HL-60 (cell line): ENCODE measurements at regions not wholly inside any gene's neighbourhood (a gene's known extent, or its start where the extent isn't known, plus 50 kb on each side); places are given as distances from the start of the nearest gene placed in this dataset.

Experiments
- DNase-seq, 2 experiments: peaks; one replicate each; pipeline ENCODE4 v3.0.0-alpha.2; 2010 to 2020; ENCODE audit warnings: low read depth in 1 of 2, low spot score in 1 of 2
- H3K27ac ChIP-seq: fragments of 250-450 bp; sonication (Bioruptor Pico); replicated peaks from 2 replicates; pipeline ENCODE4 v1.5.1; 2020; ENCODE audit warnings: mild to moderate bottlenecking, moderate library complexity
- H3K27me3 ChIP-seq: fragments of 250-450 bp; sonication (Bioruptor Pico); 2 replicates; pipeline ENCODE4 v1.5.1; 2021; ENCODE audit warnings: mild to moderate bottlenecking, moderate library complexity; ENCODE audit not compliant: insufficient read depth, poor library complexity, severe bottlenecking
- H3K4me3 ChIP-seq: replicated peaks from 2 replicates; pipeline ENCODE4 v1.5.1; 2011; ENCODE audit warnings: mild to moderate bottlenecking, control low read depth, low read length; ENCODE audit not compliant: insufficient read depth
- GABPA ChIP-seq: IDR thresholded peaks from 2 replicates; pipeline ENCODE4 v1.6.1; 2012; ENCODE audit warnings: low read depth
- POLR2AphosphoS5 ChIP-seq: IDR thresholded peaks from 2 replicates; pipeline ENCODE4 v1.6.1; 2012; ENCODE audit warnings: low read depth
- SPI1 ChIP-seq: IDR thresholded peaks from 2 replicates; pipeline ENCODE4 v1.6.1; 2012; ENCODE audit warnings: low read depth, mild to moderate bottlenecking, borderline replicate concordance
- TF ChIP-seq, protein P1 (sequence below): IDR thresholded peaks from 2 replicates; pipeline ENCODE4 v1.6.1; 2012; ENCODE audit warnings: low read depth; ENCODE audit not compliant: insufficient replicate concordance
- TF ChIP-seq, protein P2 (sequence below): IDR thresholded peaks from one replicate; pipeline ENCODE4 v1.5.1; 2011; ENCODE audit warnings: low read length, control low read depth, inconsistent platforms; ENCODE audit not compliant: insufficient read depth

DNA sequence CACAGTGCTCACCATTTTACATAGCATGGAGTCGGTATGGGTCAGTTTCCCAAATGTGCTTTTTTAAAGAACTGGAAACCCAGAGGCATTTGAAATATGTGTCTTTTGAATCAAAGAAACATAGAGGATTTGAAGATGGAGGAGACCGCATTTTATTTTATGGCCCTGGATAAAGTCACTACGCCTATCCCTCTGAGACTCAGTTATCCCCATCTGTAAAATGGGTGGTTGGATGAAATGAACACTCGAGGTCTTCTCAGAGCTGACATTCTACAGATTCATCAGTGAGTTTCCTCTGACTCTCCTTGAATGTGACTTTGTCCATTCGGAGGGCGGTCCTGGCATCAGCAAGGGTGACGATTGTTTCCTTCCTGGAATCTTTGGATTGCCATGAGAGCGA, 135.1 kb downstream of the MIAT start:
- H3K4me3 ChIP-seq, result no peak overlapping the region
- H3K27me3 ChIP-seq, result no peaks in the 10 kb centered on the region
- DNase-seq, result no peak
- H3K27ac ChIP-seq, result no peak overlapping the region
- TF ChIP-seq, protein P1, sequence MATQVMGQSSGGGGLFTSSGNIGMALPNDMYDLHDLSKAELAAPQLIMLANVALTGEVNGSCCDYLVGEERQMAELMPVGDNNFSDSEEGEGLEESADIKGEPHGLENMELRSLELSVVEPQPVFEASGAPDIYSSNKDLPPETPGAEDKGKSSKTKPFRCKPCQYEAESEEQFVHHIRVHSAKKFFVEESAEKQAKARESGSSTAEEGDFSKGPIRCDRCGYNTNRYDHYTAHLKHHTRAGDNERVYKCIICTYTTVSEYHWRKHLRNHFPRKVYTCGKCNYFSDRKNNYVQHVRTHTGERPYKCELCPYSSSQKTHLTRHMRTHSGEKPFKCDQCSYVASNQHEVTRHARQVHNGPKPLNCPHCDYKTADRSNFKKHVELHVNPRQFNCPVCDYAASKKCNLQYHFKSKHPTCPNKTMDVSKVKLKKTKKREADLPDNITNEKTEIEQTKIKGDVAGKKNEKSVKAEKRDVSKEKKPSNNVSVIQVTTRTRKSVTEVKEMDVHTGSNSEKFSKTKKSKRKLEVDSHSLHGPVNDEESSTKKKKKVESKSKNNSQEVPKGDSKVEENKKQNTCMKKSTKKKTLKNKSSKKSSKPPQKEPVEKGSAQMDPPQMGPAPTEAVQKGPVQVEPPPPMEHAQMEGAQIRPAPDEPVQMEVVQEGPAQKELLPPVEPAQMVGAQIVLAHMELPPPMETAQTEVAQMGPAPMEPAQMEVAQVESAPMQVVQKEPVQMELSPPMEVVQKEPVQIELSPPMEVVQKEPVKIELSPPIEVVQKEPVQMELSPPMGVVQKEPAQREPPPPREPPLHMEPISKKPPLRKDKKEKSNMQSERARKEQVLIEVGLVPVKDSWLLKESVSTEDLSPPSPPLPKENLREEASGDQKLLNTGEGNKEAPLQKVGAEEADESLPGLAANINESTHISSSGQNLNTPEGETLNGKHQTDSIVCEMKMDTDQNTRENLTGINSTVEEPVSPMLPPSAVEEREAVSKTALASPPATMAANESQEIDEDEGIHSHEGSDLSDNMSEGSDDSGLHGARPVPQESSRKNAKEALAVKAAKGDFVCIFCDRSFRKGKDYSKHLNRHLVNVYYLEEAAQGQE, result no peak

DNA sequence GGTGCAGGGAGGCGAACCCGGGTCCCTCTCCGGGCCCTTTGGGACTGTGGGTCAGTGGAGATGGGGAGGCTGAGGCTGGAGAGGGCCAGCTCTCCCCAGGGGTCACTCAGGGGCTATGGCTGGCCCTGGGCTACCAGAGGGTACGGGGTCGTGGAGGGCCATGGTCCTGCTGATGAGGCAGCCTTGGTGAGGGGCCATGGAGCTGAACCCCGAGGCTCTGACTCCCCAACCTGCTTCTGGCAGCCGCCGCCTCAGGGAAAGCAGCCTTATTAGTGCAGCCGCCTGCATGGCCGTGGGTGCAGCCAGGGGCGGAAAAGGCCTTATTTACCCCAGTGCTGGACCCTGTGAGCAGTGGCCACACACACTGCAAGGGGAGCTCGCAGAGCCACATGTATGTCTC, 139.4 kb downstream of the MIAT start:
- H3K4me3 ChIP-seq, result no peak overlapping the region
- H3K27me3 ChIP-seq, result no peaks in the 10 kb centered on the region
- no peak for DNase-seq
- TF ChIP-seq, protein P1, result no peak
- TF ChIP-seq, protein P2, sequence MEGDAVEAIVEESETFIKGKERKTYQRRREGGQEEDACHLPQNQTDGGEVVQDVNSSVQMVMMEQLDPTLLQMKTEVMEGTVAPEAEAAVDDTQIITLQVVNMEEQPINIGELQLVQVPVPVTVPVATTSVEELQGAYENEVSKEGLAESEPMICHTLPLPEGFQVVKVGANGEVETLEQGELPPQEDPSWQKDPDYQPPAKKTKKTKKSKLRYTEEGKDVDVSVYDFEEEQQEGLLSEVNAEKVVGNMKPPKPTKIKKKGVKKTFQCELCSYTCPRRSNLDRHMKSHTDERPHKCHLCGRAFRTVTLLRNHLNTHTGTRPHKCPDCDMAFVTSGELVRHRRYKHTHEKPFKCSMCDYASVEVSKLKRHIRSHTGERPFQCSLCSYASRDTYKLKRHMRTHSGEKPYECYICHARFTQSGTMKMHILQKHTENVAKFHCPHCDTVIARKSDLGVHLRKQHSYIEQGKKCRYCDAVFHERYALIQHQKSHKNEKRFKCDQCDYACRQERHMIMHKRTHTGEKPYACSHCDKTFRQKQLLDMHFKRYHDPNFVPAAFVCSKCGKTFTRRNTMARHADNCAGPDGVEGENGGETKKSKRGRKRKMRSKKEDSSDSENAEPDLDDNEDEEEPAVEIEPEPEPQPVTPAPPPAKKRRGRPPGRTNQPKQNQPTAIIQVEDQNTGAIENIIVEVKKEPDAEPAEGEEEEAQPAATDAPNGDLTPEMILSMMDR, result no peak
- no peak for TF ChIP-seq GABPA
- no peak for TF ChIP-seq POLR2AphosphoS5
- no peak for TF ChIP-seq SPI1
- no peak overlapping the region for H3K27ac ChIP-seq

DNA sequence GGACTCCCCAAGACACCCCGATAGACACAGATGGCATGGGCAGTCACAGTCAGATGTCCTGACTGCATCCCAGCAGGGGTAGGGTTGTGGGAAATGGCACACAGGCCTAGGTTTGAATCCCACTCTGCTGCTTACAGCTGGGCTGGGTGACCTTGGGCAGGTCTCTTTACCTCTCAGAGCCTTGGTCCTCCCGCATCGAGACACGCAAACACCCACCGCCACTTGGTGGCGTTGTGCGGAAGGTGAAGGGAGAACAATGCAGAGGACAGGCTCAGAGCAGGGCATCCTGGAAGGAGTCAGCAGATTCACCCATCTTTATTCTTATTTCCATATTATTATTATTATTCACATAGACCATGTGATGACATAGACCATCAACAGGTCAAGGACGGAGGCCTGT, 140.5 kb downstream of the MIAT start:
- TF ChIP-seq, protein P1, result no peak
- TF ChIP-seq POLR2AphosphoS5, result no peak
- TF ChIP-seq, protein P2, result no peak
- no peak for TF ChIP-seq GABPA
- TF ChIP-seq SPI1, result no peak
- H3K27ac ChIP-seq, result no peak overlapping the region
- DNase-seq, result peak in 1 of 2 experiments; percentile 5
- no peak overlapping the region for H3K4me3 ChIP-seq
- H3K27me3 ChIP-seq, result no peaks in the 10 kb centered on the region

DNA sequence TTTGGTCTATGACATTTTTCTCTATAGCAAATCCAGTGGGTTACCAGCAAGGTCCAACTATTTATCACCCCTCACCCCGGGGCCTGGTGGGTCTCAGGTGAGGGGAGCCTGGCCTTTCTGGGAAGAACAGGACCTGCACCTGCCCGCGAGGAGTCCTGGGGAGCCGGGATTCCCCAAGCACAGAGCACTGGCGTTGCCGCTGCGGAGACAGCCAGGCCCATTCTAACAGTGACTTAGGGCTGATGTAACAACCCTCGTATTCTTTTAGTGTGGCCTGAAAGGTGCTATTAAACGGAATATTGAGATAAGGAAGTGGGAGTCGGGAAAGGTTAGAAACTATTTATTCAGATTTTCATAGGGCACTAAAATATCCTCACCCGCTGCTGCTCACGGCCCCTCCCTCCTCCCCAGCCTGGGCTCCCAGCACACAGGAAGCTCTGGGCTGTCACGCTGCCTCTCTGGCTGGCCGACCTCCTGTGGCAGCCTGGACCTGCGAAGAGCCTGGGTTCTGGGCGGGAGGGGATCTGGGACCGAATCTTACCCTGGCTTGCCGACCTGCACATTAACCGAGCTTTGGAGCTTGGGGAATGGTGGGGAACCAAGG, 141.2 kb downstream of the MIAT start:
- Histone ChIP-seq H3K4me3 (no peak overlapping the region), H3K27me3 (no peaks in the 10 kb centered on the region), H3K27ac (no peak overlapping the region)
- DNase-seq, result no peak
- TF ChIP-seq, protein P2, result no peak
- TF ChIP-seq SPI1 (no peak), POLR2AphosphoS5 (no peak), GABPA (no peak)
- TF ChIP-seq, protein P1, result no peak
